ENCODE measurements at regions not wholly inside any gene's neighbourhood (a gene's known extent, or its start where the extent isn't known, plus 50 kb on each side); places are given as distances from the start of the nearest gene placed in this dataset.
"Not testable (repeated sequence)": the region's sequence is repeated elsewhere in the genome, so short reads cannot be mapped to it uniquely, and the experiment has no call there.

DNA sequence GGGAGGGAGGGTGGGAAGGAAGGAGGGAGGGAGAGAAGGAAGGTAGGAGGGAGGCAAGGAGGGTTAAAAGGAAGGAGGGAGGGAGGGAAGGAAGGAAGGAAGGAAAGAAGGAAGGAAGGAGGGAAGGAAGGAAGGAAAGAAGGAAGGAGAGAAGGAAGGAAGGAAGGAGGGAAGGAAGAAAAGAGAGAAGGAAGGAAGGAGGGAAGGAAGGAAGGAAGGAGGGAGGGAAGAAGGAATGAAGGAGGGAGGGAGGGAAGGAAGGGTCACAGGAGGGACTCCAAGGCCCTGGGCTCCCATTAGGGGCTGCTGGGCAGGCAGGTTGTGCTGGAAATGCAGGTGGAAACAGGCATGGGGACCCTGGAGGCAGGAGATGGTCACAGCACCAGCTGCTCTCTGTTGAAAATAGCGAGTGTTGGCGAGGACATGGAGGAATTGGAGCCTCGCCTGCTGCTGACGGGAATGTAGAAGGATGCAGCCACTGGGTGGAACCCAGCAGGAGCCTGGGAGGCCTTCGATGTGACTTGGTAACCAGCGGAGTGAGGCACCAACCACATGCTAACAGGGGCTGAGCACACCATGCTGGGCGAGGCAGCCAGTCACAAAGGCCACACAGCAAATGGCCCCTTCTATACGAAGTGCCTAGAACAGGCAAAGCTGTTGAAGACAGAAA lies 217.3 kb upstream of the SGCG start:
- not testable (repeated sequence) for DNase-seq (ENCODE audit: low read depth in 2 of 2)

DNA sequence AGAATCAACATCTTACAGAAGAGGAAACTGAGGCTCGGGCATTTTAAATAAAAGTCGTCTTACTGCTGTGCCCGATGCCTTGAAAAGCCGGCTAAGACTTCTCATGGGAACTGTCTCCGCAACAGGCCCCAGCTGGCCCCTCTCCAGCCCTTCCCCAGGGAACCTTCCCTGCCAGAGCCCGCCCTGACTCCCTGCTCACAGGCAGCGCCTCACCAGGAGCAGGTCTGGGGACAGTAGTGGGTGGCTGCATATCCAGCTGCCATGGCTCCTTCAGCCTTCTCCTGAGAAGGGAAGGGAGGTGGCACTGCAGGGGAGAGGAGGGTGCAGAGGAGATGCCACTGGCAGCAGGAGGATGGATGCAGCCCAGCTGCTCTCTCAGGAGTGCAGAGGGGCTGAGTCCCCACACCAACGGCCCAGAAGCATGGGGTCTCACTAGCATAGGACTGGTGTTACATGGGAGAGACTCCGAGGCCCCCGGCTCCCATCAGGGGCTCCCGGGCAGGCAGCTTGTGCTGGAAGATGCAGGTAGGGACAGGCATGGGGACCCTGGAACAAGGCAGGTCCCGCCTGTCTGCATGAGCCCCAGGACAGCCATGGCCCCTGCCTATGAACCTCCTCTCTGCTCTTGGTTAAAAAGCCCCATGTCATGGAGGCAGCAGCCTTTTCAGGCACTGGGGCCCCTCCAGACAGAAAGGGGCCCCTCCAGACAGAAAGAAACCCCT lies 216.4 kb upstream of the SGCG start:
- no peak for DNase-seq (ENCODE audit: low read depth in 2 of 2)

- not testable (repeated sequence) for DNase-seq (ENCODE audit: low read depth in 2 of 2)
These were observed 215.5 kb upstream of the SGCG start for GRCh38 chr13:22965011-22965857.

GRCh38 chr13:22965858-22966239 lies 214.9 kb upstream of the SGCG start:
- DNase-seq (ENCODE audit: low read depth in 2 of 2), result not testable (repeated sequence)

- DNase-seq (ENCODE audit: low read depth in 2 of 2), result not testable (repeated sequence)
These were observed 214.0 kb upstream of the SGCG start for GRCh38 chr13:22966753-22967152.

GRCh38 chr13:22967669-22968068 lies 213.1 kb upstream of the SGCG start:
- DNase-seq (ENCODE audit: low read depth in 2 of 2), result no peak

- DNase-seq (ENCODE audit: low read depth in 2 of 2), result no peak
These were observed 200.8 kb upstream of the SGCG start for GRCh38 chr13:22979952-22980351.

DNA sequence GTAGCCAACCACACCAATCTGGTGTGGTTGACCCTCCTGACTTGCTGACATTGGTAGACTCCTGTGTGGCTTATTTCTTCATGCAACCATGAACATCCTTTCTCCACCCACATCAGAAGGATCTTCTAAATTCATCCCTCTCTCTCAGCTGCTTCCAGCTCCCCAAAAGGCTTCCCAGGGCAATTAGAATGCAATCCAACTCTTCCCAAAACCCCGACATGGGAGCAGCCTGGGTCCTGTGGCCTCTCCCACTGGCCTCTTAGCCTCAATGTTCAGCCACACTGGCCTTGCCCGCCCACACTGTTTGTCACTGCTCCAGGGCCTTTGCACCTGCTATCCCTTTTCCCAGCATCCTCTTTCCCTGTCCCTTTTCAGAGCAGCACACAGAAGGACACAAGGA lies 199.8 kb upstream of the SGCG start:
- DNase-seq (ENCODE audit: low read depth in 2 of 2), result no peak

- DNase-seq (ENCODE audit: low read depth in 2 of 2), result no peak
These were observed 187.6 kb upstream of the SGCG start for GRCh38 chr13:22993148-22993547.

GRCh38 chr13:23003446-23003845 lies 177.3 kb upstream of the SGCG start:
- DNase-seq (ENCODE audit: low read depth in 2 of 2), result no peak

- DNase-seq (ENCODE audit: low read depth in 2 of 2), result no peak
These were observed 173.4 kb upstream of the SGCG start for GRCh38 chr13:23007426-23007825.

DNA sequence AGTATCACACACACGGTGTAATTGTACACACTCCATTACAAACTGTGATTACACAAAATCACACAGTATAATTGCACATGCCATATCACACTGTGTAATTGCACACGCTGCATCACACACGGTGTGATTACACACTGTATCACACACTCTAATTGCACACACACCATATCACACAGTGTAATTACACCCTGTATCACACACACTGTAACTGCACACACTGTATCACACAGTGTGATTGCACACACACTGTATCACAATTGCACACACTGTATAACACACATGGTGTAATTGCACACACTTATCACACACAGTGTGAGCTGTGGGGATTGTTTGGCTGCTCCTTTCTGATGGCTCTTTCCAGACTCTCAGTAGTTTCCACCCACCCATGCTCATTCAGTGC lies 162.6 kb upstream of the SGCG start:
- DNase-seq (ENCODE audit: low read depth in 2 of 2), result no peak

DNA sequence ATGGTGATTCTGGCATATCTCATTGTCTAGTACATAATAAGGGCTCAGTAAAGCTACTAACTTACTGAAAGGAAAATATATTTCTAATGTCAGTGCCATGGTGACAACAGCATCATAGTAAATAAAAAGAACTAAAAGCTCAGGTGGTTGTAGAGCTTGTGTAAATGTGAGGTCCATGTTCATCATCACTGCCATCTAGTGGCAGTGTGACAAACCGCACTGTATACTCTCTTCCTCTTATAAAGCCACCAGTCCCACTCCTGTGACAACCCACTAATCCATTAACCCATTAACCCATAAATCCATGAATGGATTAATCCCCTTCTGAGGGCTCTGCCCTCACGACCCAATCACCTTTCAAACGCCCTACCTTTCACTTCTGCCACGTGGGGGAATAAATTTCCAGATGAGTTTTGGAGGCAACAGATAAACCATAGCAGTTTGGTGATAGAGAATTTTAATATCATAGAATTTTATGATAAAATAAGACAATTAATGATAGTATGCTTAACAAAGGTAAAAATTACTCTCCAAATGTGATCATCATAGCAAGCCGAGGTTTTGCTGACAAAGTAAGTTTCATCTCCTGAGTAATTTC lies 160.4 kb upstream of the SGCG start:
- no peak for DNase-seq (ENCODE audit: low read depth in 2 of 2)

GRCh38 chr13:23021906-23022305 lies 158.9 kb upstream of the SGCG start:
- no peak for DNase-seq (ENCODE audit: low read depth in 2 of 2)

DNA sequence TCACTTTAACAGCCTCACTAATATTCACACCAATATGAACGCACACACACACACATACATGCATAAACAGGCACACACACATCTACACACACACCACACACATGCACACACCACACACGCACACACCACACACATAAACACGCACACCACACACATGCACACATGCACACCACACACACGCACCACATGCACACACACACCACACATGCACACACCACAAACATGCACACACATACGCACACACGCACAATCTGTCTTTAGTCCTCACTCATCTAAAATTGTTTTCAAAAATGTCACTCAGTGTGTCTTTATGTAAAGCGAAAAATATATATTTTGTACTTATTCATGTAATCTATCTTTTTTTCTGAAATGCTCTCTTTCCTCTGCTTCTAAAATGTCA lies 158.1 kb upstream of the SGCG start:
- no peak for DNase-seq (ENCODE audit: low read depth in 2 of 2)

GRCh38 chr13:23025864-23026608 lies 154.7 kb upstream of the SGCG start:
- DNase-seq (ENCODE audit: low read depth in 2 of 2), result no peak

DNA sequence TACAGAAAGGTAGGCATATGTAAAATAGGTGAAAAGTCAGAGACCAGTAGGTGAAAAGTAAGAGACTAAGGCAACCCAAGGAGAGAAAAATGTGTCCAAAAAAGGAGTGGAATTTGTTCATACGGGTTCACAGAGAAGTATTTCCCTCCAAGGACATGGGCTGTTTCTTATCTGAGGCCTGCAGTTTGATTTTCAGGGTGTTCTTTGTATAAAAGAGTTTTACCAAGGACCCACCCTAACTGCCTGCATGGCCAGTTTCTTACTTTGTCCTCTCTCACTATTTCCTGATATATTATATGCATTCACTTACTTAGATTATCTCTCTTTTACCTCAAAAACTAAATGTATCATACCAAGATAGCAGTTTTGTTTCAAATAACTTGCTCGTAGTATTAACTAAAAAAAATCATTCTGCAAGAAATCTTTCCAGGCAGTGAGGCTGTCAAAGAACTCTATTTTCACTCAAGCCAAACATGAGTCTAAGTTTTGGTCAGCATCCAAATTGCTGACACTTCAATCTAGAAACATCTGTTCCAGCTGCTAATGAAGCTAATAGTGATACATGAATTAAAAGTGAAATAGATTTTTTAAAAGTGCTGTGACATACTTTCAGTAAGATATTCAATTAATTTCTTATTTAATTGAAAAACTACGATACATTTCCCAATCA lies 141.4 kb upstream of the SGCG start:
- DNase-seq (ENCODE audit: low read depth in 2 of 2), result no peak

GRCh38 chr13:23042181-23042580 lies 138.6 kb upstream of the SGCG start:
- DNase-seq (ENCODE audit: low read depth in 2 of 2), result no peak

DNA sequence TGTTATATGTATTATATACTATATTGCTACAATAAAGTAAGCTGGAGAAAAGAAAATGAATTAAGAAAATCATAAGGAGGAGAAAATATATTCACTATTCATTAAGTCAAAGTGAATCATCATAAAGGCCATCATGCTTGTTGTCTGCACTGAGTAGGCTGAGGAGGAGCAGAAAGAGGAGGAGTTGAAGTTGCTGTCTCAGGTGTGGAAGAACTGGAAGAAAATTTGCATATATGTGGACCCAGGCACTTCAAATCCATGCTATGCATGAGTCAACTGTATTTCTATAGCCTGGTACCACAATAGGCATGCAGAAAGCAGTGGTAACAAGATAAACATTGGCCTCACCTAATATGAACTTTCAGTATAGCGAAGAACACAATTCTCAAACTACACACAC lies 135.9 kb upstream of the SGCG start:
- DNase-seq (ENCODE audit: low read depth in 2 of 2), result no peak

GRCh38 chr13:23050126-23050525 lies 130.7 kb upstream of the SGCG start:
- DNase-seq (ENCODE audit: low read depth in 2 of 2), result no peak

DNA sequence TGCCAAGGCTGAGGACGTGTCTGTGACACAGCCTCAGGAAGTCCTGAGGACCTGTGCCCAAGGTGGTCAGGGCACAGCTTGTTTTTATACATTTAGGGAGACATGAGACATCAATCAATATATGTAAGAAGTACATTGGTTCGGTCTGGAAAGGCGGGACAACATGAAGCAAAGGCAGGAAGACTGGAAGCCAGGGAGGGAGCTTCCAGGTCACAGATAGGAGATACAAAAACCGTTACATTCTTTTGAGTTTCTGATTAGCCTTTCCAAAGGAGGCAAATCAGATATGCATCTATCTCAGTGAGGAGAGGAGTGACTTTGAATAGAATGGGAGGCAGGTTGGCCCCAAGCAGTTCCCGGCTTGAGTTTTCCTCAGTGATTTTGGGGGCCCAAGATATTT lies 127.1 kb upstream of the SGCG start:
- DNase-seq (ENCODE audit: low read depth in 2 of 2), result not testable (repeated sequence)
